ENCODE measurements at regions not wholly inside any gene's neighbourhood (a gene's known extent, or its start where the extent isn't known, plus 50 kb on each side); places are given as distances from the start of the nearest gene placed in this dataset.
"Not testable (repeated sequence)": the region's sequence is repeated elsewhere in the genome, so short reads cannot be mapped to it uniquely, and the experiment has no call there.

GRCh38 chr14:65975865-65976264 lies 510.3 kb upstream of the CCDC196 start:
- H3K9me3 Mint-ChIP-seq, result peaks cover 2 to 19% (median 10%) of the 10 kb centered on the region in 5 donors
- DNase-seq, result no peak
- no peaks in the 10 kb centered on the region for H3K9me3 ChIP-seq (ENCODE audit: low read length)
- peaks cover 0 to 18% (median 0%) of the 10 kb centered on the region in 3 donors for H3K36me3 Mint-ChIP-seq
- H3K27me3 Mint-ChIP-seq, result peaks cover 12 to 13% of the 10 kb centered on the region in 2 donors
- H3K4me1 Mint-ChIP-seq, result no peaks in the 10 kb centered on the region
- H3K27me3 ChIP-seq (ENCODE audit: insufficient read depth, low read length, poor library complexity, severe bottlenecking), result no peaks in the 10 kb centered on the region
- no peak overlapping the region for H3K4me3 ChIP-seq (ENCODE audit: low read length)
- no peaks in the 10 kb centered on the region for H3K4me1 ChIP-seq (ENCODE audit: insufficient read depth, low read length)
- H3K27ac ChIP-seq (ENCODE audit: low read depth, low read length), result no peak overlapping the region
- H3K4me3 Mint-ChIP-seq, result no peak overlapping the region
- ChIA-PET CTCF (no interaction called here), POLR2A (no interaction called here)
- H3K27ac Mint-ChIP-seq, result no peak overlapping the region
- H3K36me3 ChIP-seq (ENCODE audit: insufficient read depth, low read length), result no peaks in the 10 kb centered on the region

- H3K27me3 ChIP-seq (ENCODE audit: insufficient read depth, low read length, poor library complexity, severe bottlenecking), result no peaks in the 10 kb centered on the region
- no peaks in the 10 kb centered on the region for H3K4me1 Mint-ChIP-seq
- no peak overlapping the region for H3K4me3 ChIP-seq (ENCODE audit: low read length)
- no peak overlapping the region for H3K4me3 Mint-ChIP-seq
- H3K4me1 ChIP-seq (ENCODE audit: insufficient read depth, low read length), result no peaks in the 10 kb centered on the region
- peaks cover 13 to 14% of the 10 kb centered on the region in 2 donors for H3K27me3 Mint-ChIP-seq
- H3K36me3 ChIP-seq (ENCODE audit: insufficient read depth, low read length), result no peaks in the 10 kb centered on the region
- H3K27ac ChIP-seq (ENCODE audit: low read depth, low read length), result no peak overlapping the region
- peaks cover 0 to 21% (median 0%) of the 10 kb centered on the region in 3 donors for H3K36me3 Mint-ChIP-seq
- H3K9me3 Mint-ChIP-seq, result peaks cover 2 to 19% (median 10%) of the 10 kb centered on the region in 5 donors
- H3K9me3 ChIP-seq (ENCODE audit: low read length), result no peaks in the 10 kb centered on the region
- H3K27ac Mint-ChIP-seq, result no peak overlapping the region
- POLR2A ChIA-PET, result no interaction called here
- DNase-seq, result no peak
- CTCF ChIA-PET, result no interaction called here
Measured at GRCh38 chr14:65976761-65977404, 509.3 kb upstream of the CCDC196 start.

GRCh38 chr14:65981192-65981843 lies 504.9 kb upstream of the CCDC196 start:
- no peaks in the 10 kb centered on the region for H3K27me3 ChIP-seq (ENCODE audit: insufficient read depth, low read length, poor library complexity, severe bottlenecking)
- Mint-ChIP-seq H3K27ac (no peak overlapping the region), H3K4me3 (no peak overlapping the region)

GRCh38 chr14:65986041-65986440 lies 500.1 kb upstream of the CCDC196 start:
- no peaks in the 10 kb centered on the region for H3K27me3 ChIP-seq (ENCODE audit: insufficient read depth, low read length, poor library complexity, severe bottlenecking)
- H3K36me3 ChIP-seq (ENCODE audit: insufficient read depth, low read length), result no peaks in the 10 kb centered on the region
- Mint-ChIP-seq H3K27me3 (peaks cover 0 to 3% of the 10 kb centered on the region in 2 donors), H3K4me1 (peaks cover 0 to 10% (median 3%) of the 10 kb centered on the region in 3 donors), H3K9me3 (no peaks in the 10 kb centered on the region), H3K27ac (no peak overlapping the region), H3K36me3 (peaks cover 0 to 3% (median 0%) of the 10 kb centered on the region in 3 donors), H3K4me3 (no peak overlapping the region)
- no peak overlapping the region for H3K27ac ChIP-seq (ENCODE audit: low read depth, low read length)
- no peak for DNase-seq
- no peak overlapping the region for H3K4me3 ChIP-seq (ENCODE audit: low read length)
- ChIA-PET POLR2A (no interaction called here), CTCF (interaction anchor here (0.7 kb wide), 1 partner anchor 26 kb away, joined by 3 read pairs; no protein-coding TSS in a partner anchor)
- no peaks in the 10 kb centered on the region for H3K4me1 ChIP-seq (ENCODE audit: insufficient read depth, low read length)
- no peaks in the 10 kb centered on the region for H3K9me3 ChIP-seq (ENCODE audit: low read length)

More at GRCh38 chr14:65981192-65981843, 504.9 kb upstream of the CCDC196 start:
- DNase-seq, result no peak
- H3K9me3 Mint-ChIP-seq, result peaks cover 2 to 19% (median 10%) of the 10 kb centered on the region in 5 donors
- H3K4me1 ChIP-seq (ENCODE audit: insufficient read depth, low read length), result no peaks in the 10 kb centered on the region
- no peak overlapping the region for H3K27ac ChIP-seq (ENCODE audit: low read depth, low read length)
- POLR2A ChIA-PET, result no interaction called here
- H3K9me3 ChIP-seq (ENCODE audit: low read length), result no peaks in the 10 kb centered on the region
- no peak overlapping the region for H3K4me3 ChIP-seq (ENCODE audit: low read length)
- CTCF ChIA-PET, result no interaction called here
- no peaks in the 10 kb centered on the region for H3K36me3 ChIP-seq (ENCODE audit: insufficient read depth, low read length)
- H3K27me3 Mint-ChIP-seq, result peaks cover 3 to 12% of the 10 kb centered on the region in 2 donors
- H3K4me1 Mint-ChIP-seq, result peaks cover 0 to 5% (median 0%) of the 10 kb centered on the region in 3 donors
- peaks cover 0 to 21% (median 0%) of the 10 kb centered on the region in 3 donors for H3K36me3 Mint-ChIP-seq

- H3K36me3 ChIP-seq (ENCODE audit: insufficient read depth, low read length), result no peaks in the 10 kb centered on the region
- ChIA-PET CTCF (interaction anchor here (0.5 kb wide), 1 partner anchor 574 kb away, joined by 3 read pairs; no protein-coding TSS in a partner anchor), POLR2A (no interaction called here)
- Mint-ChIP-seq H3K4me1 (peaks cover 8 to 30% (median 26%) of the 10 kb centered on the region in 3 donors), H3K27me3 (peaks cover 0 to 3% of the 10 kb centered on the region in 2 donors), H3K27ac (no peak overlapping the region), H3K36me3 (no peaks in the 10 kb centered on the region), H3K4me3 (no peak overlapping the region), H3K9me3 (no peaks in the 10 kb centered on the region)
- no peak overlapping the region for H3K4me3 ChIP-seq (ENCODE audit: low read length)
- H3K4me1 ChIP-seq (ENCODE audit: insufficient read depth, low read length), result peaks cover 11% of the 10 kb centered on the region
- no peaks in the 10 kb centered on the region for H3K9me3 ChIP-seq (ENCODE audit: low read length)
- DNase-seq, result no peak
- no peak overlapping the region for H3K27ac ChIP-seq (ENCODE audit: low read depth, low read length)
- no peaks in the 10 kb centered on the region for H3K27me3 ChIP-seq (ENCODE audit: insufficient read depth, low read length, poor library complexity, severe bottlenecking)
Measured at GRCh38 chr14:65989981-65990380, 496.2 kb upstream of the CCDC196 start.

GRCh38 chr14:65991104-65991503 lies 495.1 kb upstream of the CCDC196 start:
- Mint-ChIP-seq H3K9me3 (no peaks in the 10 kb centered on the region), H3K4me3 (no peak overlapping the region)
- CTCF ChIA-PET, result interaction anchor here (1.1 kb wide), 1 partner anchor 31 kb away, joined by 3 read pairs; no protein-coding TSS in a partner anchor

GRCh38 chr14:65991935-65992334 lies 494.2 kb upstream of the CCDC196 start:
- POLR2A ChIA-PET; H3K27me3 Mint-ChIP-seq; H3K4me3 ChIP-seq (ENCODE audit: low read length); H3K36me3 ChIP-seq (ENCODE audit: insufficient read depth, low read length); H3K9me3 ChIP-seq (ENCODE audit: low read length); H3K36me3 Mint-ChIP-seq; H3K27ac ChIP-seq (ENCODE audit: low read depth, low read length); H3K27me3 ChIP-seq (ENCODE audit: insufficient read depth, low read length, poor library complexity, severe bottlenecking); DNase-seq; H3K9me3 Mint-ChIP-seq; H3K4me3 Mint-ChIP-seq: not testable (repeated sequence)
- Mint-ChIP-seq H3K27ac (peak overlapping the region in 1 of 8 donors; percentile 52), H3K4me1 (peaks cover 8 to 22% (median 20%) of the 10 kb centered on the region in 3 donors)
- CTCF ChIA-PET, result interaction anchor here (1.1 kb wide), 1 partner anchor 32 kb away, joined by 3 read pairs; no protein-coding TSS in a partner anchor
- peaks cover 11% of the 10 kb centered on the region for H3K4me1 ChIP-seq (ENCODE audit: insufficient read depth, low read length)

More at GRCh38 chr14:65991104-65991503, 495.1 kb upstream of the CCDC196 start:
- Histone ChIP-seq H3K27me3 (ENCODE audit: insufficient read depth, low read length, poor library complexity, severe bottlenecking) (no peaks in the 10 kb centered on the region), H3K4me1 (ENCODE audit: insufficient read depth, low read length) (peaks cover 11% of the 10 kb centered on the region), H3K9me3 (ENCODE audit: low read length) (no peaks in the 10 kb centered on the region), H3K4me3 (ENCODE audit: low read length) (no peak overlapping the region), H3K36me3 (ENCODE audit: insufficient read depth, low read length) (no peaks in the 10 kb centered on the region), H3K27ac (ENCODE audit: low read depth, low read length) (no peak overlapping the region)
- DNase-seq, result no peak
- H3K27ac Mint-ChIP-seq, result no peak overlapping the region
- POLR2A ChIA-PET, result no interaction called here
- peaks cover 8 to 28% (median 26%) of the 10 kb centered on the region in 3 donors for H3K4me1 Mint-ChIP-seq
- H3K27me3 Mint-ChIP-seq, result peaks cover 0 to 1% of the 10 kb centered on the region in 2 donors
- no peaks in the 10 kb centered on the region for H3K36me3 Mint-ChIP-seq

GRCh38 chr14:65993103-65993502 lies 493.1 kb upstream of the CCDC196 start:
- Histone ChIP-seq H3K36me3 (ENCODE audit: insufficient read depth, low read length) (no peaks in the 10 kb centered on the region), H3K4me3 (ENCODE audit: low read length) (no peak overlapping the region), H3K27ac (ENCODE audit: low read depth, low read length) (no peak overlapping the region), H3K9me3 (ENCODE audit: low read length) (no peaks in the 10 kb centered on the region), H3K4me1 (ENCODE audit: insufficient read depth, low read length) (peaks cover 11% of the 10 kb centered on the region), H3K27me3 (ENCODE audit: insufficient read depth, low read length, poor library complexity, severe bottlenecking) (no peaks in the 10 kb centered on the region)
- Mint-ChIP-seq H3K9me3 (peaks cover 0 to 1% (median 0%) of the 10 kb centered on the region in 5 donors), H3K27me3 (no peaks in the 10 kb centered on the region), H3K27ac (peak overlapping the region in 1 of 8 donors; percentile 45), H3K4me3 (no peak overlapping the region), H3K4me1 (peaks cover 8 to 22% (median 20%) of the 10 kb centered on the region in 3 donors), H3K36me3 (peaks cover 0 to 4% (median 0%) of the 10 kb centered on the region in 3 donors)
- no peak for DNase-seq
- ChIA-PET CTCF (no interaction called here), POLR2A (no interaction called here)
